Smooth muscle cell (in vitro differentiated cells): ENCODE measurements at regions not wholly inside any gene's neighbourhood (a gene's known extent, or its start where the extent isn't known, plus 50 kb on each side); places are given as distances from the start of the nearest gene placed in this dataset.

Source experiments
- DNase-seq: peaks from one replicate; lab custom pipeline; 2025; ENCODE audit not compliant: unreplicated experiment; lab: John Stamatoyannopoulos, UW
- H2AFZ ChIP-seq: fragments of 200-600 bp; sonication (generic); 2 replicates; pipeline ENCODE4 v1.6.0; 2016; ENCODE audit warnings: antibody characterized with exemption, low read depth, mild to moderate bottlenecking
- H3F3A ChIP-seq: fragments of 200-600 bp; sonication (generic); 2 replicates; pipeline ENCODE4 v1.6.0; 2017; ENCODE audit warnings: antibody characterized with exemption, low read depth
- H3K27ac ChIP-seq: fragments of 200-600 bp; sonication (generic); 2 replicates; pipeline ENCODE4 v1.5.1; 2016; ENCODE audit warnings: low read depth, mild to moderate bottlenecking
- H3K27me3 ChIP-seq: fragments of 200-600 bp; sonication (generic); 2 replicates; pipeline ENCODE4 v1.6.1; 2016; ENCODE audit warnings: low read depth, mild to moderate bottlenecking
- H3K36me3 ChIP-seq: fragments of 200-600 bp; sonication (generic); 2 replicates; pipeline ENCODE4 v1.5.1; 2016; ENCODE audit warnings: low read depth
- H3K4me1 ChIP-seq: fragments of 200-600 bp; sonication (generic); 2 replicates; pipeline ENCODE4 v1.5.1; 2016; ENCODE audit warnings: low read depth
- H3K4me2 ChIP-seq: fragments of 200-600 bp; sonication (generic); 2 replicates; pipeline ENCODE4 v1.6.0; 2016; ENCODE audit warnings: mild to moderate bottlenecking
- H3K4me3 ChIP-seq: fragments of 200-600 bp; sonication (generic); 2 replicates; pipeline ENCODE4 v1.5.1; 2016; ENCODE audit warnings: mild to moderate bottlenecking
- H3K79me2 ChIP-seq: fragments of 200-600 bp; sonication (generic); 2 replicates; pipeline ENCODE4 v1.6.0; 2016; ENCODE audit warnings: low read depth, mild to moderate bottlenecking
- H3K9ac ChIP-seq: fragments of 200-600 bp; sonication (generic); 2 replicates; pipeline ENCODE4 v1.6.0; 2016; ENCODE audit warnings: low read depth
- H3K9me3 ChIP-seq: fragments of 200-600 bp; sonication (generic); replicated peaks from 2 replicates; pipeline ENCODE4 v1.5.1; 2016; ENCODE audit warnings: low read depth
- H4K20me1 ChIP-seq: fragments of 200-600 bp; sonication (generic); 2 replicates; pipeline ENCODE4 v1.6.0; 2016; ENCODE audit warnings: low read depth
- CTCF ChIP-seq: fragments of 200-600 bp; sonication (generic); IDR thresholded peaks from 2 replicates; pipeline ENCODE4 v1.5.1; 2017; ENCODE audit warnings: borderline replicate concordance, mild to moderate bottlenecking, antibody characterized with exemption; ENCODE audit not compliant: insufficient read depth, poor library complexity, severe bottlenecking
- WGBS: methylation state at CpG from one replicate; pipeline ENCODE4 v1.1.7; 2016; ENCODE audit warnings: low lambda C conversion rate; 5-methylcytosine and 5-hydroxymethylcytosine counted together

GRCh38 chr16:26521626-26522025, 545.1 kb upstream of the C16orf82 start:
- no peak for DNase-seq
- Histone ChIP-seq H3K4me1 (no peaks in the 10 kb centered on the region), H3K36me3 (no peaks in the 10 kb centered on the region), H3K4me3 (no peak overlapping the region), H3F3A (no peaks in the 10 kb centered on the region), H4K20me1 (no peaks in the 10 kb centered on the region), H3K9ac (no peak overlapping the region), H3K4me2 (no peak overlapping the region), H3K79me2 (no peaks in the 10 kb centered on the region), H3K27me3 (no peaks in the 10 kb centered on the region), H3K27ac (no peak overlapping the region), H3K9me3 (no peaks in the 10 kb centered on the region), H2AFZ (no peak overlapping the region)
- TF ChIP-seq CTCF, result no peak
- WGBS, result 89% methylated on average over 4 of the region's 4 CpGs

GRCh38 chr16:26524281-26524680, 542.4 kb upstream of the C16orf82 start:
- Histone ChIP-seq H3K4me2 (no peak overlapping the region), H3K36me3 (no peaks in the 10 kb centered on the region), H3K4me1 (no peaks in the 10 kb centered on the region), H3K27ac (no peak overlapping the region), H3K9me3 (no peaks in the 10 kb centered on the region), H3K27me3 (no peaks in the 10 kb centered on the region), H3K4me3 (no peak overlapping the region), H2AFZ (no peak overlapping the region), H3K79me2 (no peaks in the 10 kb centered on the region), H3F3A (no peaks in the 10 kb centered on the region), H4K20me1 (no peaks in the 10 kb centered on the region), H3K9ac (no peak overlapping the region)
- no peak for TF ChIP-seq CTCF
- 88% methylated on average over 6 of the region's 6 CpGs for WGBS
- no peak for DNase-seq

- H3K27me3 ChIP-seq, result no peaks in the 10 kb centered on the region
- no peaks in the 10 kb centered on the region for H3K79me2 ChIP-seq
- H4K20me1 ChIP-seq, result no peaks in the 10 kb centered on the region
- TF ChIP-seq CTCF, result no peak
- no peaks in the 10 kb centered on the region for H3K9me3 ChIP-seq
- H3F3A ChIP-seq, result no peaks in the 10 kb centered on the region
- no peak overlapping the region for H3K9ac ChIP-seq
- WGBS, result 67% methylated on average over 3 of the region's 3 CpGs
- H3K27ac ChIP-seq, result no peak overlapping the region
- DNase-seq, result no peak
- no peak overlapping the region for H3K4me2 ChIP-seq
- no peaks in the 10 kb centered on the region for H3K36me3 ChIP-seq
- H2AFZ ChIP-seq, result no peak overlapping the region
- no peaks in the 10 kb centered on the region for H3K4me1 ChIP-seq
- no peak overlapping the region for H3K4me3 ChIP-seq
Measured at GRCh38 chr16:26524846-26525245, 541.9 kb upstream of the C16orf82 start.

DNA sequence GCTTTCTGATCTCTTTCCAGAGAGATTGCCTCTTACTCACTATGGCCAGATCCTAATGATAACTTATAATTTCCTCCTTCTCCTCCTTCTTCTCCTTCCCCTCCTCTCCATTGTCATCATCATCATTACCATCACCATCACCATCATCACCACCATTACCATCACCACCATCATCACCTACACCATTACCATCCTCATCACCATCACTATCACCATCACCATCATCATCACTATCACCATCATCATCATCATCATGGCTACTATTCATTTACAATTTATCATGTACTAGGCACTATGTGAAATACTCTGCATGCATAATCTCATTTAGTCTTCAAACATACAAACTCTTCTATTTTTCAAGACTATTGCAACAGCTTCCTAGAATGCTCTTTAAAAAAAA, 540.9 kb upstream of the C16orf82 start:
- no peaks in the 10 kb centered on the region for H3K79me2 ChIP-seq
- no peaks in the 10 kb centered on the region for H3K36me3 ChIP-seq
- no peak overlapping the region for H3K9ac ChIP-seq
- no peak for TF ChIP-seq CTCF
- H3K9me3 ChIP-seq, result no peaks in the 10 kb centered on the region
- no peak overlapping the region for H3K27ac ChIP-seq
- no peaks in the 10 kb centered on the region for H3K4me1 ChIP-seq
- H3K4me2 ChIP-seq, result no peak overlapping the region
- no peak overlapping the region for H2AFZ ChIP-seq
- no peak overlapping the region for H3K4me3 ChIP-seq
- no peaks in the 10 kb centered on the region for H3F3A ChIP-seq
- H3K27me3 ChIP-seq, result no peaks in the 10 kb centered on the region
- H4K20me1 ChIP-seq, result no peaks in the 10 kb centered on the region
- DNase-seq, result no peak
